ENCODE measurements at regions not wholly inside any gene's neighbourhood (a gene's known extent, or its start where the extent isn't known, plus 50 kb on each side); places are given as distances from the start of the nearest gene placed in this dataset.

- Histone ChIP-seq H3K4me1 (ENCODE audit: low read length) (no peaks in the 10 kb centered on the region), H3K36me3 (replicated peaks; ENCODE audit: insufficient read depth, low read length) (no peaks in the 10 kb centered on the region), H3K9me3 (replicated peaks; ENCODE audit: insufficient read depth, low read length) (no peaks in the 10 kb centered on the region), H3K9ac (ENCODE audit: low read length) (no peak overlapping the region), H2AFZ (ENCODE audit: low read length) (no peak overlapping the region), H3K27ac (ENCODE audit: low read length) (no peak overlapping the region), H3K9me2 (replicated peaks; ENCODE audit: insufficient read depth, low read length) (no peaks in the 10 kb centered on the region), H3K4me2 (ENCODE audit: low read depth, low read length) (no peak overlapping the region), H3K4me3 (ENCODE audit: low read length) (no peak overlapping the region), H3K79me2 (ENCODE audit: low read length) (no peaks in the 10 kb centered on the region), H4K20me1 (ENCODE audit: insufficient read depth, low read length) (no peaks in the 10 kb centered on the region), H3F3A (ENCODE audit: insufficient read depth, low read length) (no peaks in the 10 kb centered on the region), H3K27me3 (replicated peaks; ENCODE audit: insufficient read depth, low read length) (no peaks in the 10 kb centered on the region)
- no peak for DNase-seq
- TF ChIP-seq EZH2 (optimal IDR thresholded peaks at IDR 0.05; ENCODE audit: low read depth, low read length) (no peak), CTCF (IDR thresholded peaks at IDR 0.05; ENCODE audit: low read length) (no peak), EZH2phosphoT487 (IDR thresholded peaks at IDR 0.05; ENCODE audit: low read length) (no peak)
These were observed 61.1 kb upstream of the PDGFD start for GRCh38 chr11:104225047-104225446.

- H3K9me2 ChIP-seq (replicated peaks; ENCODE audit: insufficient read depth, low read length): no peaks in the 10 kb centered on the region
- H3K27ac ChIP-seq (ENCODE audit: low read length): no peak overlapping the region
- no peak overlapping the region for H2AFZ ChIP-seq (ENCODE audit: low read length)
- no peaks in the 10 kb centered on the region for H4K20me1 ChIP-seq (ENCODE audit: insufficient read depth, low read length)
- H3K9ac ChIP-seq (ENCODE audit: low read length): no peak overlapping the region
- no peak overlapping the region for H3K4me2 ChIP-seq (ENCODE audit: low read depth, low read length)
- H3K27me3 ChIP-seq (replicated peaks; ENCODE audit: insufficient read depth, low read length): no peaks in the 10 kb centered on the region
- no peaks in the 10 kb centered on the region for H3K9me3 ChIP-seq (replicated peaks; ENCODE audit: insufficient read depth, low read length)
- H3F3A ChIP-seq (ENCODE audit: insufficient read depth, low read length): no peaks in the 10 kb centered on the region
- no peak overlapping the region for H3K4me3 ChIP-seq (ENCODE audit: low read length)
- H3K4me1 ChIP-seq (ENCODE audit: low read length): no peaks in the 10 kb centered on the region
- no peak for DNase-seq
- H3K36me3 ChIP-seq (replicated peaks; ENCODE audit: insufficient read depth, low read length): no peaks in the 10 kb centered on the region
- H3K79me2 ChIP-seq (ENCODE audit: low read length): no peaks in the 10 kb centered on the region
- TF ChIP-seq EZH2 (optimal IDR thresholded peaks at IDR 0.05; ENCODE audit: low read depth, low read length) (no peak), EZH2phosphoT487 (IDR thresholded peaks at IDR 0.05; ENCODE audit: low read length) (no peak), CTCF (IDR thresholded peaks at IDR 0.05; ENCODE audit: low read length) (no peak)
These were observed 58.5 kb upstream of the PDGFD start for GRCh38 chr11:104222464-104222863.

- no peak overlapping the region for H2AFZ ChIP-seq (ENCODE audit: low read length)
- H3K4me2 ChIP-seq (ENCODE audit: low read depth, low read length): no peak overlapping the region
- H3K36me3 ChIP-seq (replicated peaks; ENCODE audit: insufficient read depth, low read length): no peaks in the 10 kb centered on the region
- no peaks in the 10 kb centered on the region for H4K20me1 ChIP-seq (ENCODE audit: insufficient read depth, low read length)
- no peaks in the 10 kb centered on the region for H3K79me2 ChIP-seq (ENCODE audit: low read length)
- H3K27me3 ChIP-seq (replicated peaks; ENCODE audit: insufficient read depth, low read length): no peaks in the 10 kb centered on the region
- DNase-seq: no peak
- H3K4me1 ChIP-seq (ENCODE audit: low read length): no peaks in the 10 kb centered on the region
- TF ChIP-seq EZH2 (optimal IDR thresholded peaks at IDR 0.05; ENCODE audit: low read depth, low read length): no peak
- no peak for TF ChIP-seq CTCF (IDR thresholded peaks at IDR 0.05; ENCODE audit: low read length)
- TF ChIP-seq EZH2phosphoT487 (IDR thresholded peaks at IDR 0.05; ENCODE audit: low read length): no peak
- H3F3A ChIP-seq (ENCODE audit: insufficient read depth, low read length): no peaks in the 10 kb centered on the region
- H3K4me3 ChIP-seq (ENCODE audit: low read length): no peak overlapping the region
- H3K9me3 ChIP-seq (replicated peaks; ENCODE audit: insufficient read depth, low read length): no peaks in the 10 kb centered on the region
- no peak overlapping the region for H3K9ac ChIP-seq (ENCODE audit: low read length)
- H3K27ac ChIP-seq (ENCODE audit: low read length): no peak overlapping the region
- no peaks in the 10 kb centered on the region for H3K9me2 ChIP-seq (replicated peaks; ENCODE audit: insufficient read depth, low read length)
These were observed 57.5 kb upstream of the PDGFD start for GRCh38 chr11:104221455-104221854.
